ENCODE measurements at regions not wholly inside any gene's neighbourhood (a gene's known extent, or its start where the extent isn't known, plus 50 kb on each side); places are given as distances from the start of the nearest gene placed in this dataset.
"Not testable (repeated sequence)": the region's sequence is repeated elsewhere in the genome, so short reads cannot be mapped to it uniquely, and the experiment has no call there.

DNA sequence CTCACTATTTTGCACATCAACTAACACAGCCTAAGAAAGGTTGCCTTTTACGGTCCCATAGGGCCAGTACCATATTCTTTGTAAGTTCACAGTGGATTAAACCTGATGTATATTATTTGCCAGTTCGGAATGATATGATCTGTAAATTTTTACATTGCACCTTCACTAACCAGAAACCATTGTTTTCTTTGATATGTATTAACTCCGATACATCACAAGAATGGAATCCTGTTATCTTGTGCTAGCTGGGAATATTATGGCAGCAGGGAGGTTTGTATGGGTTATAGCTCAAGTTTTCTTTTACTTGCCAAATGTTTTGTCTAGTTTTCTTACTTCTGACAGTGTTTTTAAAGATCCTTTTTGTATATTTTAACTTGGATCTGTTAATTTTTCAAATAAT is 51.4 kb upstream of the S1PR1 start:
- DNase-seq = no peak

GRCh38 chr1:101183388-101183699 is 53.5 kb upstream of the S1PR1 start:
- DNase-seq = no peak

DNA sequence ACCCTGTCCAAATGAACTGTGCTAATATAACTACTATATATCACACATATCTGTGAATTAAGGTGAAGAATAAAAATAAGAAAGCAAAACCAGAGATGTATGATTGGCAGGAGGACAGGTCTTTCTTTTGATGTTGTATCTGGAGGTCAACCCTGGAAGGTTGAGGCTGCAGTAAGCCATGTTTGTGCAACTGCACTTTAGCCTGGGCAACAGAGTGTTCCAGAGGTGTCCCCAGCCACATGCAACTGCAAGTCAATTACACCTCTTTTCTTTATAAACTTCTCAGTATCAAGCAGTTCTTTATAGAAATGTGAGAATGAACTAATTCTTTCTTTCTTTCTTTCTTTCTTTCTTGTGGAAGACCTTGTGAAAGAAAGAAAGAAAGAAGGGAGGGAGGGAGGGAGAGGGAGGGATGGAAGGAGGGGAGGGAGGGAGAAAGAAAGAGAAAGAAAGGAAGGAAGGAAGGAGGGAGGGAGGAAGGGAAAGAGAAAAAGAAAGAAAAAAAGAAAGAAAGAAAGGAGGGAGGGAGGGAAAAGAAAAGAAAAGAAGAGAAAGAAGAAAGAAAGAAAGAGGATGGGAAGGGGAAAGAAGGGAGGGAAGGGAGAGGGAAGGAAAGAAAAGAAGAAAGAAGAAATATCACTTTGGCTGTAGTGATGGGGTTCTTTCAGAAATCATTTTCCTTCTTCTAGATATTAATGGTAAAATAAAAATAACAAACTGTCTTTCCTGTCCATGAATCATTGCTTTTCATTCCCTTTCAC is 54.0 kb upstream of the S1PR1 start:
- no peak for DNase-seq

DNA sequence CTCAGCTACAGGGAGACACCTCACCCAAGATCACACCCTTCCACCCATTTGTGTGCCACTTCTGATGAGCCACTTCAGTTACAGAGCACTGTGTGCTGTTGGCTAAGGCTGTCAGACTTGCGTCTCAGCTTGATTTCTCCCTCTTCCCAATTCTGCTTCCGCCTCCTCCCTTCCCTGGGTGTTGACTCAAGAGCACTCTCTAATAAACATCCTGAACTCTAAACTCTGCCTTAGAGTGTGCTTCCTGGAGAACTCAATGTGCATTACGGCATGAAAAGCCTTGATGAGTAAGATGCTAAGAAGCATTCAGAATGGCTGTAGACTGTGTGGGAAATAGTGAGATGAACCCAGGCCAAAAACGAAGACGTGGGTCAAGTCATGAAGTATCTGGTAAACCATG is 54.9 kb upstream of the S1PR1 start:
- no peak for DNase-seq

- no peak for DNase-seq
Measured at GRCh38 chr1:101178688-101179491, 57.9 kb upstream of the S1PR1 start.

GRCh38 chr1:101178341-101178687 is 58.5 kb upstream of the S1PR1 start:
- no peak for DNase-seq

DNA sequence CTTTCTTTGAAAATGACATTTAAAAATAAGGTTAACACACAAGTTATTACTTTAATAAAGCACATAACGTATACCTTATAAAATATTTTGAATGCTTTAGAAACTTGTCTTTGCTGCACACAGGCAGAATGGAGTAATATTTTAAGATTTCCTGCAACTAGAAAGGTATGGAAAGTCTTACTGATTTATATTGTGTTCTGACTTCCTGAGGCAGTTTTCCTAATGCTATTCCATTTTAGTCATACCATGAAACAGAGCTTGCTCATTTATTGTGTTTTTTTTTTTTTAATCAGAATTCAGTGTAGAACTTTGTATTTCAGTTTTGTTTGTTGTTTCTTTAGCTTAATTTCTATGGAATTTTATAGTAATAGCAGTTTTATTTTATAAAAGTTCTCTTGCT is 60.9 kb upstream of the S1PR1 start:
- no peak for DNase-seq

DNA sequence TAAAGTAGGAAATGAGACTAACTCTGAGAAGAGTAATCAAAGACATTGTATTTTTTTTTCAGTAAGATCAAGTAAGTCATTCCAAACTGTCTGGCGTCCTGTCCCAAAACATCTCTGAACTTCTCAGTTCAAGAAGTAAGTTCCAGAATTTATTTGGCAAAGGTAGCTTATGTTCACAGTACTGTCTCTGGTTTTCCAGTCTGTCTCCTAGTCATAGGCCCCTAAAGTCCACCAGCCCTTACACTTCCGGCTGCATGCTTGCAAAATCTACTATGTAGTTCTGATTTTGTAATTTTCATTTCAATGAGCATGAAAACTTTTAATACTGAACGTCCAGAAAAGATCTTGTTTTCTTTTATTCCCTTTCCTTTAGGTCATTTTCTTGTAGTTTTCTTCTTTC is 61.4 kb upstream of the S1PR1 start:
- DNase-seq = no peak

- DNase-seq = no peak
Measured at GRCh38 chr1:101174722-101175121, 62.1 kb upstream of the S1PR1 start.

GRCh38 chr1:101174298-101174697 is 62.5 kb upstream of the S1PR1 start:
- not testable (repeated sequence) for DNase-seq

DNA sequence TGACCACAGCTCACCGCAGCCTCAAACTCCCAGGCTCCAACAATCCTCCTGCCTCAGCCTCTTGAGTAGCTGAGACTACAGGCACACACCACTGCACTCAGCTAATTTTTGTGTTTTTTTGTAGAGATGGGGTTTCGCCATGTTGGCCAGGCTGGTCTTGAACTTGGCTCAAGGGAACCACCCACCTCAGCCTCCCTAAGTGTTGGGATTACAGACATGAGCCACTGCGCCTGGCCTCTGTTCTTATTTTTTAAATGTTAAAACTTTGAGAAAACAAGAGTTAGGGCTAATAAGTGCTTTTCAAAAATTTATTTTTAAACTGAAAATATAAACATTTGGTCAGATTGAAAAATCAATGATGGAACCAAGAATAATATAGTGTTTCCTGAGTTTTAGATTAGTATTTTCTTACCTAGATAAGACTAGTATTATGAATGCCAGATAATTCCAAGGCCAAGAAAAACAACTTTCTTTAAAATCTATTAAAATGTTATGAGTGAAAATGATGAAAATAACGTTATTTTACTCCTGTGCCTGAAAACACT is 66.2 kb upstream of the S1PR1 start:
- DNase-seq = no peak

DNA sequence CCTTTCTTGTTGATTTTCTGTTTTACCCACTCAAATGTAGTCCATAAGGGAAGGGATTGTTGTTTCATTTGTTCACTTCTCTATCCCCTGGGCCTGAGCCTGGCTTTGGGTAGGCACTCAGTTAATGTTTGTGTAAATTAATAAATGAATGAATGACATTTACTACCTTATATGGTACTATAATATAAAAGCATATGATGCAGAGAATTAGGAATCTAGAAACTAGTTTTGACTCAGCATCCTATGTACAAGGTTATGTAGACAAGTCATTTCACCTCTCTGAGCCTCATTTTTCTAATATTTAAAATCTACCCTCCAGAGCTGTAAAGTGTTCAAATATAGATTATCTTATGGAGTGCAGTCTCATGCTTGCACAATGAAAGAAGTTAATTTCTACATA is 68.9 kb upstream of the S1PR1 start:
- no peak for DNase-seq

DNA sequence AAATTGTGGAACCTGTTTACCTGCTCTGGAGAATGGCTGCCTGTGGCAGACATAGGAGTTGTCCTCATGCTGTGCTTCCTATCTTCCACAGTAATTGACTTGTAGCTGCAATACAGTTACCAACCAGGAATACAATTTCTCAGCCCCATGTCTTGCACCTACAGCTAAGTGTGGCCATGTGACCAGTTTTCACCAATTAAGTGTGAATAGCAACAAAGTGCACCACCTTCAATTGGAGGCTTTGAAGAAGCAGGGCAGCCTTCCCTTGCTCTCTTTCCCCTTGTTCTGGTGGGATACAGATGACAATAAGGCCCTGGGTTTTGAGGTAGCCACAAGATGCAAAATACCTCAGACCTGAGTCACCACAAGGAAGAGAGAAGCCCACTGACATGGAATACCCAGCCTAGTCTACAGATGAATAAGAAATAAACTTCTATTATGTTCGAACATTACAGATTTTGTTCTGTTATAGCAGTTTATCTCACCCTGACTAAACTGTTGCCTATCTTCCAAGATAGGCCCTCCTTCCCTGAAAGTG is 70.2 kb upstream of the S1PR1 start:
- DNase-seq = no peak

- DNase-seq = no peak
Measured at GRCh38 chr1:101165954-101166353, 70.9 kb upstream of the S1PR1 start.

DNA sequence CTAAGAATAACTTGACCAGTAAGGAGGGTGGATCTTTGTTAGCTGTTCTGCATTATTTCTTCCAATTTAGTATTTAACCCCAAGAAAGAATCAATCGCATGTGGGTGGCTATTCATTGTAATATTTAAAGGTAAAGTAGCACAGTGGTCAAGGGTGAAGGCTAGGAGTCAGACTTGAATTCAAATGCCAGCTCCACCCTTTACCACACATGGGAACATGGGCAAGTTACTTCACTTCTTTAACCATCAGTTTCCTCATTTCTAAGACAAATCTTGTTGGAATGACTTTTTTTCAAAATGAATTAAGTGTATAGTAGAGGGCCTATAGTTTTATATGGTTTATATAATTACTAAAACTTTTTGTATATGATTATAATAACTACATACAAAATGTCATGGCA is 71.3 kb upstream of the S1PR1 start:
- no peak for DNase-seq

DNA sequence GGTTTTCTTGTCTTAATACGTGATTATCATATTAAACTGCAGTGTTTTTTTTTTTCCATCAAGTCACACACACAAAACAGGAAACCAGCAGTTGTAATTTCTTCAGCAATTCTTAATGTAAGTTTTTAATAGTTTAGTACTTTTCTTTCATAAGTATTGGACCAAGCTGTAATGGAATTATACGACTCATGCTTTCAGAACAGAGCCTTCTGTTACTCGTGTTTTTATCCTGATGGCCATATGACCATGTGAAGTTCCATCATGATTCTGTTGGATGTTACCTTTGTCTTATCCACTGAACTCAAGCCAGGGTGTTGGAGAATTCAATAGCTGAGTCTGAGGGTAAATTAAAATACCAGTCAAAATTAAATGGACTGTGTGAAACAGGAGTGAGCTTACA is 72.0 kb upstream of the S1PR1 start:
- no peak for DNase-seq

- no peak for DNase-seq
Measured at GRCh38 chr1:101162736-101163735, 73.8 kb upstream of the S1PR1 start.

GRCh38 chr1:101162300-101162699 is 74.5 kb upstream of the S1PR1 start:
- no peak for DNase-seq

DNA sequence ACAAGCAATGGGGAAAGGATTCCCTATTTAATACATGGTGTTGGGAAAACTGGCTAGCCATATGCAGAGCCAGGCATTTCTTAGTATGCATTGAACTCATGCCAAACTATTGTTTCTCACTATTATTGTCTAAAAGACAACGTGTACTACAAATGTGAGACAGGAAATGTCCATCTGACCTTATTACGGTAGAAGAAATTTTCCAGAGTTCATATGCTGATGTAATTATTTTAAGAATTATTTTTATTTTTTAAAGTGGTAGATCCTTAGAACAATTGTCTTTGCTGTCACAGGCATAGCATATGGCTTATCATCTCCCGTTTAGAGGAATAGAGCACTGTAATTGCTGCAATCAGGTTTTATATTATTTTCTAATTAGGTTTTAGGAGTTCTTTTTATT is 75.2 kb upstream of the S1PR1 start:
- no peak for DNase-seq

DNA sequence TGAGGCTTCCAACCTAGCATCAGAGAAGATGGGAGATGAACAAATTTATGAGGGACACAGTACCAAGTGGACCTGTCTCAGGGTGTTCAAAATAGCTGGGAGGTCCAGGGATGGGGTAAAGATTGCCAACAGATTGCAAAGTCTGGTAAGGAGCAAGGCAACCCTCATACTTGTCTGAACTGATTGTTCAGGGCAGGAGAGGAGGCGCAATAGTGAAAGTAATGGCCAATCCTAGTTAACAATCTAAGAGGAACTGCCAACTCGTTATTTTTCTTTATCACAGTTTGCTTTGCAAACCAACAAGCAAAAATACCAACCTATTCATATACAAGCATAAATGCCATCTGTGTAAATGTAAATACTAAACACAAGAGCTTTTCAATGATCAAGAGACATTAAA is 78.4 kb upstream of the S1PR1 start:
- no peak for DNase-seq

GRCh38 chr1:101154547-101154946 is 82.3 kb upstream of the S1PR1 start:
- DNase-seq = no peak

- DNase-seq = no peak
Measured at GRCh38 chr1:101153692-101154091, 83.1 kb upstream of the S1PR1 start.

DNA sequence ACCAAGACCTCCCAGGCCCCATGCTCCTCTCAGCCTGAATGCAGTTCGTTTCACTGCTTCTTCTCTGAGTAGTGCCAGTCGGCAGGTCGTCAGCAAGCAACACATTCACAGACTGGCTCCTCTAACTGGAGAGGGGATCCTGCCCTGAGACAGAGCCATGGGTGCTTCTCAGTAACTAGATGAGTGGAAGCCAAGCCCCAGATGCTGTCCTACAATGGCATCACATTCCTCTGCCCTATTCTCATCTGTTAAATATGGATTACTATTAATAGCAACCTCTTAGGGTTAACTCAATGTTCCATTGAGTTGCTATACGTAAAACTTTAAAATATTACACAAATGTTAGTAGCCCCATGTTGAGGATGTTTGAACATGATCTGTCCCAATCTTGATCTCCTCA is 84.2 kb upstream of the S1PR1 start:
- DNase-seq = no peak

Measured in hematopoietic multipotent progenitor cell treated with erythropoietin and hydrocortisone succinate and interleukin-3 and kit ligand, for 8 days (in vitro differentiated cells).